Urothelium cell line (cell line): ENCODE measurements at regions not wholly inside any gene's neighbourhood (a gene's known extent, or its start where the extent isn't known, plus 50 kb on each side); places are given as distances from the start of the nearest gene placed in this dataset.
"Not testable (repeated sequence)": the region's sequence is repeated elsewhere in the genome, so short reads cannot be mapped to it uniquely, and the experiment has no call there.

ENCODE experiments used
- DNase-seq: peaks from one replicate; pipeline ENCODE4 v3.0.0; 2011; ENCODE audit warnings: low spot score, mixed read lengths
- FAIRE-seq: peaks from 2 replicates; lab custom pipeline; 2011; peaks lifted over from hg19 to GRCh38; lab: Jason Lieb, UNC

GRCh38 chr7:152947686-152948085 lies 188.1 kb downstream of the ACTR3B start:
- FAIRE-seq: no peak
- DNase-seq: no peak

DNA sequence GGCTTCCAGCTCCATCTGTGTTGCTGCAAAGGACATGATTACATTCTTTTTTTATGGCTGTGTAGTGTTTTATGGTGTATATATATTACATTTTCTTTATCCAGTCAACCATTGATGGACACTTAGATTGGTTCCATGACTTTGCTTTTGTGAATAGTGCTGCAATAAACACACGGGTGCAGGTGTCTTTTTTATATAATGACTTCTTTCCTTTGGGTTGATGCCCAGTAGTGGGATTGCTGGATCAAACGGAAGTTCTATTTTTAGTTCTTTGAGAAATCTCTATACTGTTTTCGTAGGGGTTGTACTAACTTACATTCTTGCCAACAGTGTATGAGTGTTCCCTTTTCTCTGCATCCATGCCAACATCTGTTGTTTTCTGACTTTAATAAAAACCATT lies 189.7 kb downstream of the ACTR3B start:
- no peak for FAIRE-seq
- no peak for DNase-seq

- no peak for DNase-seq
- no peak for FAIRE-seq
Observed at GRCh38 chr7:152949790-152950189, 190.2 kb downstream of the ACTR3B start.

GRCh38 chr7:152956006-152956405 lies 196.5 kb downstream of the ACTR3B start:
- FAIRE-seq (no peak), DNase-seq (no peak)

DNA sequence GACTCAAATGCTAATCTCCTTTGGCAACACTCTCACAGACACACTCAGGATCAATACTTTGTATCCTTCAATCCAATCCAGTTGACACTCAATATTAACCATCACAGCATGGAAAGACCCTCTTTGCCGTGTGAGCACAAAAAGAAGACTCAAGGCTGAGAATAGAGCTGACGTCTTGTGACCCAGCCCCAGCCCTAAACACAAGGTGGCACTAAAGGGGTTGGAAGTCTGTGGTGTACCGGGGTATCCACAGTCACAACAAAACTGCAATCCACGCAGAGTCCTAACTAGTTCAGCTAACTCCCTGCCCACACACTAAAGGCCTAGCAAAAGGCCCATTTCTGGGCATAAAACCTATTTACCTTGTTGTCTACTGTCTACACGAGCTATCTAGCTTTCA lies 200.1 kb downstream of the ACTR3B start:
- DNase-seq (no peak), FAIRE-seq (no peak)

GRCh38 chr7:152961796-152962195 lies 202.2 kb downstream of the ACTR3B start:
- not testable (repeated sequence) for DNase-seq, FAIRE-seq

DNA sequence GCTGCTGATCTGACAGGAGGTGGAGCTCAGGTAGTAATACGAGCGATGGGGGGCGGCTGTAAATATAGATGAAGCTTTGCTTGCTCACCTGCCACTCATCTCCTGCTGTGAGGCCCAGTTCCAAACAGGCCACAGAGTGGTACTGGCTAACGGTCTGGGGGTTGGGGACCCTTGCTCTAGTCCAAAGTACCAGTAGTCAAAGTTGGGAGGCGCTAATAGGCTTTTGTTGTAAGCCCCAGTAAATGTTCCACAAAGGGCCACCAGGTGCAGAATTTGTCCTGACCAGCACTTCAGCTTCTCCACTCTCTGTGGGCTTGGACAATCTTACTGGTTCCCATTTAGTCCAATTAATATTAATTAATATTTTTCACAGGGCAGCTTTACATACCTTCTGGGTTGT lies 206.6 kb downstream of the ACTR3B start:
- FAIRE-seq (no peak), DNase-seq (no peak)

DNA sequence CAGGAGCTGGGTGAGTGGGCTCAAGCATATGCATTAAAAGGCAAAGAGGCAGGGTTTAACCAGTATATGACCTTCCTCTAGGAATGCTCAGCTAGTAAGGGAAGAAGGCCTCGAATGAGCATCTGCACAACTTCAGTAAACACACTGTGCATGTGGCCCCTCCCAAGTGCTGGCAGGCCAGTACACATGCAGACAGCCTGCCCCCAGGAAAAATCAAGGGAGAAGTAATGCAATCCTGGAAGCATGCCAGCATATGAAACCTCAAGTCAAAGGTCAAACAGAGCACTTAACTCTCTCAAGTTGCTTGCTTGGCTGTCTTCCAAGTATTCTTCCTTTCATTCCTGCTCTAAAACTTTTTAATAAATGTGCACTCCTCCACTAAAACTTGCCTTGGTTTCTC lies 208.4 kb downstream of the ACTR3B start:
- FAIRE-seq (no peak), DNase-seq (peak; percentile 1)

- FAIRE-seq (no peak), DNase-seq (no peak)
Observed at GRCh38 chr7:152968514-152968913, 209.0 kb downstream of the ACTR3B start.

DNA sequence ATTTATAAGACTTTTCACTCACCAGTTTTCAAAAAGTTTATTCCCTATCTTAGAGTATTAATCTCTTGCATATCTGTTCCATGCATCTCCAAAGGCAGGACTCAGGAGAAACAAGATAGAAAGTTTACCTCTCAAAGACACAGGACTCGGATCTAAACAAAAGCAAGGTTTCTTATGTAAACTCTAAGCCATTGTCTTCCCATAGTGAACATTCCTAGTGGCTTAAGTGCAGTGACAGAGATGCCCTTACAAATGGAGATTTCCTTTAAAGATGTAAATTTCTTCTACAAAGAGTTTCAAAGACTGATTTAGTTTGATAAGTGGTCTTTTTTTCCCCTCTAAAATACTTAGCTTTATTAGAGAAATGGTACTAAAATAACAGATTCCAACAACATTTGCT lies 209.8 kb downstream of the ACTR3B start:
- FAIRE-seq (no peak), DNase-seq (no peak)

DNA sequence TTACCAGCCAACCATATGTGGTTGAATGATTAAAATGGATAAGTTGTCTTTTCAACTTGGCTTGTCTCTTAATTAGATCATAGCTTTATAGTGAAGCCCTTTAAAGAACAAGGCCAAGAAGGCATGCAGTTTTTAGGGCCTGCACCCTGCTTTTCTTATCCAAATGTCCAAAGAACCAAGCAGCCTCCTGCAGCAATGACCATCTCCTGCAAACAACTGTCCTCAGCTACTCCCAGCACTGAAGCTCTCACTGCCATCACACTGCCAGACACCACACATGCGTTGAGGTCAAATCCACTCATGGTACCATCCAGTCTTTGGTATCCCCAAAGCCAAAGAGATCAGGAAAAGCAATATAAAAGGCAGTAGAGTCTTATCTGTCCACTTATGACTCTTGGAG lies 210.3 kb downstream of the ACTR3B start:
- DNase-seq (no peak), FAIRE-seq (no peak)

DNA sequence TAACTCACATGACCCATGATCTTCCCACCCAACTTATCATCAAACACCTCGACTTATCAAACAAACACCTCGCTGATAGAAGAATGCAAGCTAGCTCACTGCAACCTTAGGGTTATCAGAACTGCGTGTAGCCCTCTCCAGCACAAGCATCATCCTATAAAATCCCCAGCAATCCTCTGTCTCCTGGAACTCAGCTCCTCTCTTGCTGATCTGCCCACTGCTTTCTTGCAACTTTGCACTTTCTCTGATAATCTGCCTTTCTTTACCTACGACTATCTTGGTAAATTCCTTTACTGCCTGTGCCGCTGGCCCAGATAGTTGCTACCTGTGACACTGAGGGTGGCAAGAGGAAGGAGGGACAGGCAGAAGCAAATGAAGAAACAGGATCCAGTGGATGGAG lies 210.9 kb downstream of the ACTR3B start:
- no peak for FAIRE-seq
- DNase-seq: no peak

- FAIRE-seq: no peak
- no peak for DNase-seq
Observed at GRCh38 chr7:152974577-152974976, 215.0 kb downstream of the ACTR3B start.

DNA sequence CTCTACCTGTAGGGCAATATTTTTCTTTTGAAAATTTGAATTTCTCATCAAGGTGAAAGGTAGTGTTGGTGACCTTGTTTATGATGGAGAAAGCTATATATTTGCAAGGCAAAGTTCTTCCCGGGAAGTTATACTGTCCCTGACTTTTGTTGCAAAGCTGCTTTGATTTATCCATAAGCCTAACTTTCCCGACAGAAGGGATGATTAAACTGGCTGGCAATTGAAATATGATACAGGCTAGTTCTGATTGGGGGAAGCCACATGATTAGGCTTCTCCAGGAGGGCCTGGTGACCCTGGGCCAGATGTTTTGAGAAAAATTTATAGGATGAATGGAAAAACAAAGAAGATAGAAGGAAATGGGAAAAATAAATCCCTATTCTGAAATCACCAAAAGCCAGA lies 215.5 kb downstream of the ACTR3B start:
- no peak for DNase-seq

DNA sequence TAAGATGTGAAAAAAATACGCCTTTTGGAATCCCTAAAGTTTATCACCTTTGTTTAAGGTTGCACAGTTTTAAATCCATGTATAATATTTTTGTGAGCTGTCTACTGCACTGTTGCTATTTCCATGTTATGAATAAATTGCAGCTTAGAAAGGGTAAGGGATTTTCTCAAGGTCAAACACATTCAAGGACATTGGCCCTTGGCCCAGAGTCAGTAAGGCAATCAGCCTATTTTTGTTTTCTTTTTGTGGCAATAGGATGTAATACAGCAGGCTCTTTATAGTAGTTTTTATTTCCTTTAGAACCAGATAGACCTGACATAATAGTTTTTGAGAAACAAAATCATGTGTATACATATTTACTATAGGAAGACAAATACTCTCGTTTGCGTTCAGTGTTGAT lies 219.8 kb downstream of the ACTR3B start:
- FAIRE-seq: no peak
- no peak for DNase-seq

More for the DNA sequence above, 215.5 kb downstream of the ACTR3B start:
- no peak for FAIRE-seq

DNA sequence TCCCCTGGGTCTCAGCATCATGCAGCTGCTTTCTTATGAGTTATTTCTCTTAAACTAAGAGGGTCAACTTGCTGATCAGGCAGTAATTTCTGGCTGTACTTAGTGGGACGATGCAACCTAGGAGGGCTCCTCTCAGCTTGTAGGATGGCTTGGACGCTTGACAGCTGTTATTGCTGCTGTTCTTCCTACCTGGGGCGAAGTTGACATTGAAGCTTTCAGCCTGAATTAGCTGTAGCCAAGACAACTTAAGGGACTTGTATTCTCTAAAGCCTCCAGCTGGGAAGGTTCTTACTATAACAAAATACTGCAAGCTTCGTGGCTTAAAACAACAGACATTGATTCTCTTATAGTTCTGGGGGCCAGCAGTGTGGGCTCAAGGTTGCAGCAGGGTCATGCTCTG lies 224.9 kb downstream of the ACTR3B start:
- DNase-seq: no peak
- no peak for FAIRE-seq

- FAIRE-seq (no peak), DNase-seq (no peak)
Observed at GRCh38 chr7:152986376-152986775, 226.8 kb downstream of the ACTR3B start.

- no peak for DNase-seq
- no peak for FAIRE-seq
Observed at GRCh38 chr7:152987656-152988055, 228.1 kb downstream of the ACTR3B start.

DNA sequence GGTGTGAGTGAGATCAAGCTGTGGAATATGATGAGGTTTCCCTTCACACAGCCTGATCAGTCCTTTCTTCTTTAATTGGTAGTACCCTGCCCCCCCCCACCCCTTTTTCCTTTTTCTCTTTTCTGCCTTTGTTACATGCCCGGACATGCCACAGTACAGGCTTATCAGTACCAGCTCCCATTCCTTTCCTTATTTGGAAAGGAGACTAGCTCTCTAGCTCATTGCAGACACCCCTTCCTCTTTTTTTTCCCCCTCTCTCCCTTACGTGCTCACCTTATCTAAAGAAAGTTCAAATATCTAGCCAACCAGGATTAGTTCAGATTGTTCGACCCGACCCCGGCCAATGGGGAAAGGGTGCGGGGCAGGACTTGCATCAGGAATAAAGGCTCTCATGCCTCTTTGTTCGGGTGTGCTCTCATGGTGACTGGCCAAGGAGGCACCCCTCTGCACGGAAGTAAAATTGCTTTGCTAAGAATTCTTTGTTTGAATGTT lies 230.4 kb downstream of the ACTR3B start:
- FAIRE-seq (no peak), DNase-seq (no peak)

DNA sequence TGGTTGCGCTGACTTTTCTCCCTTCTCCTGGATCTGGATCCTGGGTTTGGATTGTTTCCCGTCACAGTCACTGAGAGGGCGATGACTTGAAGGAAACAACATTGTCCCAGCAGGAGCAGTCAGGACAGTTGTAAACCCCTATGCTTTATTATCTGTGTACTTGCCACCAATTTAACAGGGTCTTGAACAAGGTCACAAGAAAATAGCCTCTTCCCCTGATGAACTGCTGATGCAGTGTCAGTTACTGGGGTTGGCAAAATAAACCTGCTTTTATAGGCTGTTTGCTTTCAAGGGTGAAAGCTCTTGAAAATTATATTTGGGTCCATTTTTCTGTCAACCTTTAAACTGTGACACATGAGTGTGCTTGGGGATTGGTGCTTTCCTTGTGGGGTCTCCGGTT lies 238.9 kb downstream of the ACTR3B start:
- DNase-seq: no peak
- FAIRE-seq: no peak

GRCh38 chr7:153002115-153002514 lies 242.6 kb downstream of the ACTR3B start:
- no peak for DNase-seq
- FAIRE-seq: no peak

- FAIRE-seq (no peak), DNase-seq (no peak)
Observed at GRCh38 chr7:153002572-153002971, 243.0 kb downstream of the ACTR3B start.

GRCh38 chr7:153004341-153004740 lies 244.8 kb downstream of the ACTR3B start:
- no peak for DNase-seq
- FAIRE-seq: no peak
